ENCODE measurements at regions not wholly inside any gene's neighbourhood (a gene's known extent, or its start where the extent isn't known, plus 50 kb on each side); places are given as distances from the start of the nearest gene placed in this dataset.

DNA sequence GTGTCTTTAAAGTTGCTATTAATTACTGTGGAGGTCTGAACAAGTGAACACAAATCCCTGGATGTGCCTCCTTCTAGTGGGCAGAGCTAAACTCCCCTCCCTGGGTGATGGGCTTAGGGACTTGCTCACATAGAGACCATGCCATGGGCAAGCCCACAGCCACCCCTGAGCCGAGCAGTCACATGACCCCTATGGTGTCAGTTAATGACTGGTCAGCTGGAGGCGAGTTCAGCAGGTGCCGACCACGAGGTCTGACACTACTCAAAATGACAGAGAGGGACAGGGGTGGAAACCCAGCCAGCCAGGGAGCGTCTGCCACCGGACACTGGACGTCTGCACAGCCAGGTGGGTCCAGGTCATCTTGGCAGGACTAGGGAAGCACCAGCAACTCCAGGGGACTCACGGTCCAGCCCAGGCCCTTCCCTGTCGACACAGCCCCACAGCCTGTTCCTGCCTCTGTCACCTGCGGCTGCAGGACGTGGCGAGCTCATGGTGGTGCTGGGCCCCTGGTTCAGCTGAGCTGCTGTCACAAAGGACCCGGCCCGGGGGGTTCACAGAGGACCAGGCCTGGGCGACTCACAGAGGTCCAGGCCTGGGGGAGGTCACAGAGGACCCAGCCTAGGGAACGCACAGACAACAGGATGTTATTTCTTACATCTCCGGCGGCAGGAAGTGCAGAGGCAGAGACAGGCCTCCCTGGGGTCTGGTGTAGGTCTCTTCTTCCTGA lies 135.0 kb downstream of the BRD1 start:
- TF ChIP-seq POLR2A (IDR thresholded peaks at IDR 0.05) (no peak), POLR2AphosphoS5 (IDR thresholded peaks at IDR 0.05) (no peak)
- TF ChIP-seq, protein P1, sequence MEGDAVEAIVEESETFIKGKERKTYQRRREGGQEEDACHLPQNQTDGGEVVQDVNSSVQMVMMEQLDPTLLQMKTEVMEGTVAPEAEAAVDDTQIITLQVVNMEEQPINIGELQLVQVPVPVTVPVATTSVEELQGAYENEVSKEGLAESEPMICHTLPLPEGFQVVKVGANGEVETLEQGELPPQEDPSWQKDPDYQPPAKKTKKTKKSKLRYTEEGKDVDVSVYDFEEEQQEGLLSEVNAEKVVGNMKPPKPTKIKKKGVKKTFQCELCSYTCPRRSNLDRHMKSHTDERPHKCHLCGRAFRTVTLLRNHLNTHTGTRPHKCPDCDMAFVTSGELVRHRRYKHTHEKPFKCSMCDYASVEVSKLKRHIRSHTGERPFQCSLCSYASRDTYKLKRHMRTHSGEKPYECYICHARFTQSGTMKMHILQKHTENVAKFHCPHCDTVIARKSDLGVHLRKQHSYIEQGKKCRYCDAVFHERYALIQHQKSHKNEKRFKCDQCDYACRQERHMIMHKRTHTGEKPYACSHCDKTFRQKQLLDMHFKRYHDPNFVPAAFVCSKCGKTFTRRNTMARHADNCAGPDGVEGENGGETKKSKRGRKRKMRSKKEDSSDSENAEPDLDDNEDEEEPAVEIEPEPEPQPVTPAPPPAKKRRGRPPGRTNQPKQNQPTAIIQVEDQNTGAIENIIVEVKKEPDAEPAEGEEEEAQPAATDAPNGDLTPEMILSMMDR (IDR thresholded peaks at IDR 0.05 in 8 of 11, conservative IDR thresholded peaks at IDR 0.05 in 3 of 11), result no peak

Data from spleen (tissue), 7 donors.